Suprapubic skin (tissue), 4 donors: ENCODE measurements at regions not wholly inside any gene's neighbourhood (a gene's known extent, or its start where the extent isn't known, plus 50 kb on each side); places are given as distances from the start of the nearest gene placed in this dataset.

Experiments used
- DNase-seq, 2 donors: peaks; one replicate each; pipeline ENCODE4 v3.0.0-alpha.2; 2019; ENCODE audit warnings: low spot score in 2 of 2
- H3K27ac ChIP-seq: fragments of 200-600 bp; sonication (generic); one replicate; pipeline ENCODE4 v1.5.1; 2019
- H3K27me3 ChIP-seq: fragments of 200-600 bp; sonication (generic); one replicate; pipeline ENCODE4 v1.5.1; 2019
- H3K36me3 ChIP-seq: fragments of 200-600 bp; sonication (generic); one replicate; pipeline ENCODE4 v1.5.1; 2019
- H3K4me1 ChIP-seq: fragments of 200-600 bp; sonication (generic); one replicate; pipeline ENCODE4 v1.5.1; 2019
- H3K4me3 ChIP-seq: fragments of 200-600 bp; sonication (generic); one replicate; pipeline ENCODE4 v1.5.1; 2019; ENCODE audit warnings: mild to moderate bottlenecking
- H3K9me3 ChIP-seq: fragments of 200-600 bp; sonication (generic); one replicate; pipeline ENCODE4 v1.5.1; 2019
- CTCF ChIP-seq, 2 donors: fragments of 200-600 bp in 1 of 2; fragments of 450-650 bp in 1 of 2; sonication (generic) in 1 of 2; IDR thresholded peaks; one replicate each; pipeline ENCODE4 v1.5.1; 2016 to 2019; ENCODE audit warnings: antibody characterized with exemption in 2 of 2, mild to moderate bottlenecking in 1 of 2, moderate library complexity in 1 of 2
- EP300 ChIP-seq: sonication (generic); formaldehyde crosslinking; IDR thresholded peaks from one replicate; pipeline ENCODE4 v1.6.1; 2017; ENCODE audit warnings: antibody characterized with exemption
- POLR2A ChIP-seq, 2 donors: fragments of 450-650 bp; IDR thresholded peaks; one replicate each; pipeline ENCODE4 v1.6.1; 2017; ENCODE audit warnings: antibody characterized with exemption in 2 of 2, mild to moderate bottlenecking in 2 of 2, moderate library complexity in 2 of 2
- POLR2AphosphoS5 ChIP-seq, 3 donors: sonication (generic); formaldehyde crosslinking; IDR thresholded peaks; one replicate each; pipeline ENCODE4 v1.6.1; 2017; ENCODE audit warnings: antibody characterized with exemption in 3 of 3
- WGBS: methylation state at CpG from one replicate; pipeline ENCODE4 v1.1.5; 2018; 5-methylcytosine and 5-hydroxymethylcytosine counted together

GRCh38 chr3:104137116-104137515 is 1229.6 kb upstream of the ALCAM start:
- Histone ChIP-seq H3K9me3 (no peaks in the 10 kb centered on the region), H3K36me3 (no peaks in the 10 kb centered on the region), H3K4me1 (no peaks in the 10 kb centered on the region), H3K27ac (no peak overlapping the region), H3K4me3 (no peak overlapping the region), H3K27me3 (no peaks in the 10 kb centered on the region)
- no peak for DNase-seq
- 79% methylated on average over 4 of the region's 4 CpGs for WGBS
- no peak for TF ChIP-seq EP300
- no peak for TF ChIP-seq CTCF (IDR thresholded peaks at IDR 0.05)
- TF ChIP-seq POLR2AphosphoS5 (IDR thresholded peaks at IDR 0.05), result no peak
- TF ChIP-seq POLR2A (IDR thresholded peaks at IDR 0.05), result no peak

GRCh38 chr3:104145164-104145563 is 1221.5 kb upstream of the ALCAM start:
- no peak for TF ChIP-seq POLR2AphosphoS5 (IDR thresholded peaks at IDR 0.05)
- TF ChIP-seq POLR2A (IDR thresholded peaks at IDR 0.05), result no peak
- no peak for TF ChIP-seq EP300
- TF ChIP-seq CTCF (IDR thresholded peaks at IDR 0.05), result no peak
- Histone ChIP-seq H3K4me1 (no peaks in the 10 kb centered on the region), H3K36me3 (no peaks in the 10 kb centered on the region)

DNA sequence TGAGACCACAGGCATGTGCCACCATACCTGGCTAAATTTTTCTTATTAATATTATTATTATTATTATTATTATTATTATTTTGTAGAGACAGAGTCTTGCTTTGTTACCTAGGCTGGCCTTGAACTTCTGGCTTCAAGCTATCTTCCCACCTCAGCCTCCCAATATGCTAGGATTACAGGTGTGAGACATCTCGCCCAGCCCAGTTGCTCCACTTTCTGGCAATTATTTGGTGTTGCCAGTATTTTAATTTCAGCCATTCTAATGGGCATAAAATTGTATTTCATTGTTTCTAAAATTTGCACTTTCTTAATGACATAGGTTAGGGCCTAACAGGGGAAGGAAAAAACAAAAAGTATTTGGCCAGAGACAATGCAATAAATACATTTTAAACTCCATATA is 1217.6 kb upstream of the ALCAM start:
- H3K4me1 ChIP-seq, result no peaks in the 10 kb centered on the region
- H3K27me3 ChIP-seq, result no peaks in the 10 kb centered on the region
- TF ChIP-seq POLR2A (IDR thresholded peaks at IDR 0.05) (no peak), CTCF (IDR thresholded peaks at IDR 0.05) (no peak), POLR2AphosphoS5 (IDR thresholded peaks at IDR 0.05) (no peak), EP300 (no peak)
- H3K36me3 ChIP-seq, result no peaks in the 10 kb centered on the region
- 63% methylated on average over 1 of the region's 1 CpG for WGBS
- H3K27ac ChIP-seq, result no peak overlapping the region
- DNase-seq, result no peak
- no peaks in the 10 kb centered on the region for H3K9me3 ChIP-seq
- H3K4me3 ChIP-seq, result no peak overlapping the region

More at GRCh38 chr3:104145164-104145563, 1221.5 kb upstream of the ALCAM start:
- no peak for DNase-seq
- Histone ChIP-seq H3K27ac (no peak overlapping the region), H3K9me3 (no peaks in the 10 kb centered on the region), H3K4me3 (no peak overlapping the region), H3K27me3 (no peaks in the 10 kb centered on the region)

DNA sequence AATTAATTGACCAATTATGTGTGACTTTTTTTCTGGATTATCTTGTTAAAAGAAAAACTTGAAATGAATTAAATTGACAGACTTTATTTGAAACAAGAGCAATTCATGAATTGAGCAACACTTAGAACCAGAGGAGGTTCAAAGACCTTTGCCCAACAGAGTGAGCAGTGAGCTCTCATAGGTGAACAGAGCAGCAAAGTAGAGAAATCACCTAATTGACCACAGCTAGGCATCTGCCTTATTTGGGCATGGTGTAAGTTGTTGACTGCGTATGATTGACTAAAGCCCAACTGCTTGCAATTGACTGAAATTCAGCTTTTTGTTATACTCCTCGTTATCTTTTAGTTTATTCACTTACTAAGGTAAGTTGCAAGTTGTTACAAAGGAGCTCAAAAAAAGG is 1216.0 kb upstream of the ALCAM start:
- no peak for DNase-seq
- WGBS, result 69% methylated on average over 2 of the region's 2 CpGs
- TF ChIP-seq CTCF (IDR thresholded peaks at IDR 0.05) (no peak), POLR2AphosphoS5 (IDR thresholded peaks at IDR 0.05) (no peak), POLR2A (IDR thresholded peaks at IDR 0.05) (no peak), EP300 (no peak)
- Histone ChIP-seq H3K36me3 (no peaks in the 10 kb centered on the region), H3K27me3 (no peaks in the 10 kb centered on the region), H3K4me1 (no peaks in the 10 kb centered on the region), H3K9me3 (no peaks in the 10 kb centered on the region), H3K4me3 (no peak overlapping the region), H3K27ac (no peak overlapping the region)

- no peaks in the 10 kb centered on the region for H3K36me3 ChIP-seq
- no peaks in the 10 kb centered on the region for H3K27me3 ChIP-seq
- no peak for TF ChIP-seq CTCF (IDR thresholded peaks at IDR 0.05)
- TF ChIP-seq POLR2AphosphoS5 (IDR thresholded peaks at IDR 0.05), result no peak
- TF ChIP-seq EP300, result no peak
- TF ChIP-seq POLR2A (IDR thresholded peaks at IDR 0.05), result no peak
- H3K4me3 ChIP-seq, result no peak overlapping the region
- no peak for DNase-seq
- no peaks in the 10 kb centered on the region for H3K4me1 ChIP-seq
- no peaks in the 10 kb centered on the region for H3K9me3 ChIP-seq
- 40% methylated on average over 2 of the region's 2 CpGs for WGBS
- H3K27ac ChIP-seq, result no peak overlapping the region
Observed at GRCh38 chr3:104154896-104155295, 1211.8 kb upstream of the ALCAM start.
